Hematopoietic multipotent progenitor cell (in vitro differentiated cells): ENCODE measurements at regions not wholly inside any gene's neighbourhood (a gene's known extent, or its start where the extent isn't known, plus 50 kb on each side); places are given as distances from the start of the nearest gene placed in this dataset.

Experiments used
- DNase-seq, 3 donors: peaks; one replicate each; pipeline ENCODE4 v3.0.0-alpha.2; 2011 to 2015; ENCODE audit warnings: low read depth in 2 of 3, low spot score in 2 of 3

GRCh38 chr9:18330401-18331309 lies 143.3 kb upstream of the ADAMTSL1 start:
- no peak for DNase-seq

- no peak for DNase-seq
Measured at GRCh38 chr9:18331310-18331684, 142.7 kb upstream of the ADAMTSL1 start.

GRCh38 chr9:18331808-18332209 lies 142.1 kb upstream of the ADAMTSL1 start:
- DNase-seq = no peak

GRCh38 chr9:18333157-18333556 lies 140.8 kb upstream of the ADAMTSL1 start:
- no peak for DNase-seq

GRCh38 chr9:18335825-18336224 lies 138.1 kb upstream of the ADAMTSL1 start:
- DNase-seq = no peak

- no peak for DNase-seq
Measured at GRCh38 chr9:18338042-18338441, 135.9 kb upstream of the ADAMTSL1 start.

GRCh38 chr9:18343784-18344183 lies 130.2 kb upstream of the ADAMTSL1 start:
- no peak for DNase-seq

- DNase-seq = no peak
Measured at GRCh38 chr9:18346745-18347144, 127.2 kb upstream of the ADAMTSL1 start.

GRCh38 chr9:18347386-18348082 lies 126.4 kb upstream of the ADAMTSL1 start:
- no peak for DNase-seq

- DNase-seq = no peak
Measured at GRCh38 chr9:18348083-18348475, 125.9 kb upstream of the ADAMTSL1 start.

GRCh38 chr9:18349530-18349929 lies 124.4 kb upstream of the ADAMTSL1 start:
- no peak for DNase-seq

GRCh38 chr9:18350036-18350435 lies 123.9 kb upstream of the ADAMTSL1 start:
- DNase-seq = no peak

GRCh38 chr9:18350995-18351595 lies 122.9 kb upstream of the ADAMTSL1 start:
- no peak for DNase-seq

GRCh38 chr9:18352711-18353110 lies 121.2 kb upstream of the ADAMTSL1 start:
- DNase-seq = no peak

- no peak for DNase-seq
Measured at GRCh38 chr9:18353473-18353872, 120.5 kb upstream of the ADAMTSL1 start.

GRCh38 chr9:18357321-18357720 lies 116.6 kb upstream of the ADAMTSL1 start:
- DNase-seq = no peak

GRCh38 chr9:18358325-18358724 lies 115.6 kb upstream of the ADAMTSL1 start:
- DNase-seq = no peak

- no peak for DNase-seq
Measured at GRCh38 chr9:18359335-18359734, 114.6 kb upstream of the ADAMTSL1 start.

GRCh38 chr9:18360005-18360404 lies 113.9 kb upstream of the ADAMTSL1 start:
- DNase-seq = no peak

- no peak for DNase-seq
Measured at GRCh38 chr9:18361646-18362045, 112.3 kb upstream of the ADAMTSL1 start.

GRCh38 chr9:18362166-18362565 lies 111.8 kb upstream of the ADAMTSL1 start:
- no peak for DNase-seq
